Breast epithelium (tissue), 4 donors: ENCODE measurements at regions not wholly inside any gene's neighbourhood (a gene's known extent, or its start where the extent isn't known, plus 50 kb on each side); places are given as distances from the start of the nearest gene placed in this dataset.

Experiments
- DNase-seq, 2 donors: peaks; one replicate each; pipeline ENCODE4 v3.0.0-alpha.2; 2019; ENCODE audit warnings: low spot score in 2 of 2
- H3K27ac ChIP-seq, 2 donors: fragments of 200-600 bp; sonication (generic) in 1 of 2; one replicate each; pipeline ENCODE4 v1.5.1; 2016 to 2019; ENCODE audit warnings: mild to moderate bottlenecking in 1 of 2
- H3K27me3 ChIP-seq, 2 donors: fragments of 200-600 bp; sonication (generic) in 1 of 2; one replicate each; pipeline versions ENCODE4 v1.5.1 to v1.6.0; 2017 to 2019; ENCODE audit warnings: control low read depth in 1 of 2, mild to moderate bottlenecking in 1 of 2
- H3K36me3 ChIP-seq: fragments of 200-600 bp; one replicate; pipeline ENCODE4 v1.5.1; 2019
- H3K4me1 ChIP-seq, 2 donors: fragments of 200-600 bp; sonication (generic); one replicate each; pipeline ENCODE4 v1.5.1; 2016 to 2019; ENCODE audit warnings: control low read depth in 1 of 2
- H3K4me3 ChIP-seq, 3 donors: fragments of 200-600 bp; sonication (generic); 1 replicate in 2 of 3; 2 replicates in 1 of 3; pipeline ENCODE4 v1.5.1; 2016 to 2019; ENCODE audit warnings: mild to moderate bottlenecking in 3 of 3, moderate library complexity in 2 of 3
- H3K9me3 ChIP-seq, 2 donors: fragments of 200-600 bp; sonication (generic) in 1 of 2; one replicate each; pipeline ENCODE4 v1.5.1; 2016 to 2019; ENCODE audit warnings: control low read depth in 1 of 2
- CTCF ChIP-seq, 3 donors: fragments of 450-650 bp; IDR thresholded peaks; one replicate each; pipeline ENCODE4 v1.5.1; 2016 to 2017; ENCODE audit warnings: antibody characterized with exemption in 3 of 3, mild to moderate bottlenecking in 3 of 3, moderate library complexity in 3 of 3
- POLR2A ChIP-seq: fragments of 450-650 bp; IDR thresholded peaks from one replicate; pipeline ENCODE4 v1.6.1; 2016; ENCODE audit warnings: antibody characterized with exemption, mild to moderate bottlenecking, moderate library complexity
- POLR2AphosphoS5 ChIP-seq, 3 donors: sonication (generic); formaldehyde crosslinking; IDR thresholded peaks; one replicate each; pipeline ENCODE4 v1.6.1; 2017; ENCODE audit warnings: antibody characterized with exemption in 3 of 3
- intact Hi-C: fragments of 100-400 bp; cut with DNase I; formaldehyde crosslinking; loops from one replicate; pipeline ENCODE4 v1.15.1; 2023; ENCODE audit warnings: low total_unique reads

- H3K27me3 ChIP-seq: peaks cover 0 to 90% of the 10 kb centered on the region in 2 donors
- no peak overlapping the region for H3K4me3 ChIP-seq
- intact Hi-C loops: no loop called here
- no peak overlapping the region for H3K27ac ChIP-seq
- TF ChIP-seq POLR2A (no peak), POLR2AphosphoS5 (IDR thresholded peaks at IDR 0.05) (no peak), CTCF (IDR thresholded peaks at IDR 0.05) (no peak)
- no peaks in the 10 kb centered on the region for H3K36me3 ChIP-seq
- no peaks in the 10 kb centered on the region for H3K9me3 ChIP-seq
- DNase-seq: no peak
- no peaks in the 10 kb centered on the region for H3K4me1 ChIP-seq
These were observed 60.5 kb downstream of the UNCX start for GRCh38 chr7:1292972-1293830.

DNA sequence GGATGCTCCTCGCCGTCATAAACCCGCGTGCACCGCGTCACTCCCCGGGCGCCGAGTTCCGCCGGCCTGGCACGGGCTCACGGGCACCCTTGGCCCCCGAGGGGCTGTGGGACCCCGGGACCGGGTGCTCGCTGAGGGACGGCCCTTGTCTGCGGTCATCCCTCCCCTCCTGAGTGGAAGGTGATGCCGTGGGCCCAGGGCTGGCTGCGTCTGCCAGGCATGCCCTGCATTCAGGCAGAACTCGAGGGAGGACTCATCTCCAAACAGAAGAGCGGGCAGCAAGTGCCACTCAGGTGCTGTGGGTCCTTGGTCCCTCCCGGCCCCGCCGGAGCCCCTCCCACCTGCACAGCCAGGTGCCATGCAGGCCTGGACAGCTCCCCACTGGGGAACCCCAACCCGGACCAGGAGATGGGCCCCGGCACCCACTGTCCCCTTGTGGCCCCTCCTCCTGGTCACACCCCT, 61.3 kb downstream of the UNCX start:
- Histone ChIP-seq H3K36me3 (no peaks in the 10 kb centered on the region), H3K9me3 (no peaks in the 10 kb centered on the region), H3K27me3 (peaks cover 0 to 90% of the 10 kb centered on the region in 2 donors), H3K4me3 (no peak overlapping the region), H3K27ac (no peak overlapping the region), H3K4me1 (no peaks in the 10 kb centered on the region)
- intact Hi-C loops: no loop called here
- TF ChIP-seq POLR2A: no peak
- no peak for TF ChIP-seq POLR2AphosphoS5 (IDR thresholded peaks at IDR 0.05)
- no peak for TF ChIP-seq CTCF (IDR thresholded peaks at IDR 0.05)
- no peak for DNase-seq

GRCh38 chr7:1295776-1296355, 63.2 kb downstream of the UNCX start:
- intact Hi-C loops: no loop called here
- Histone ChIP-seq H3K4me1 (no peaks in the 10 kb centered on the region), H3K27ac (no peak overlapping the region), H3K36me3 (no peaks in the 10 kb centered on the region), H3K27me3 (peaks cover 0 to 90% of the 10 kb centered on the region in 2 donors), H3K4me3 (no peak overlapping the region), H3K9me3 (no peaks in the 10 kb centered on the region)
- TF ChIP-seq POLR2AphosphoS5 (IDR thresholded peaks at IDR 0.05) (no peak), POLR2A (no peak), CTCF (IDR thresholded peaks at IDR 0.05) (no peak)
- no peak for DNase-seq

DNA sequence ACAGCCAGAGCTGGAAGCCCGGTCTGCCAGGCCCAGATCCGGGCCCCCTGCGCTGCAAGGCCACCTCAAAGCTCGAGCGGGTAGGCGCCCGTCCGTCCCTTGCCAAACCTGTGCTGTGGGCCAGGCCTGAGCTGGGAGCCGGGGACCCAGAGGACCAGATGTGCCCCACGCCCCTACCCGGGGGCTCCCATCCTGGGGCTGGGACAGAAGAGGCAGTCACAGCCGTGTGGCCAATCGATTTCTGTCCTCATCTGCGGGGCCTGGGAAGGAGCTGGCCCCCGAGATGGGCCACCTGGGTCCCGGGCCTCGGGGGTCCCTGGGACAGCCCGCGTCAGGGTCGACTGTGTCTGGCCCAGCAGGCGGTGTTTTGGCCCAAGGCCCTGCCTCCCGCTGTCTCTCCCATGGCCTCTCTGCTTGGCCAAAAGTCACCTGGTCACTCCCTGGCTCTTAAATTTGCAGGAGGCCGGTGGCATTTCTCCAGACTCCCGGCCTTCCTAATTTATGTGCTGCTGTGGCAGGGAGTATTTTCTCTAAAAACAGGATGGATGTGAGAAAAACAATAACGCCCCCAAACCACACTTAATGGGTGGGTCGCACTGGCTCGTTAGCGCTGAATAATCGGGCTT, 63.8 kb downstream of the UNCX start:
- Histone ChIP-seq H3K4me3 (no peak overlapping the region), H3K9me3 (no peaks in the 10 kb centered on the region), H3K27me3 (peaks cover 0 to 90% of the 10 kb centered on the region in 2 donors), H3K4me1 (no peaks in the 10 kb centered on the region), H3K36me3 (no peaks in the 10 kb centered on the region), H3K27ac (no peak overlapping the region)
- DNase-seq: no peak
- intact Hi-C loops: no loop called here
- TF ChIP-seq POLR2AphosphoS5 (IDR thresholded peaks at IDR 0.05): no peak
- TF ChIP-seq POLR2A: no peak
- TF ChIP-seq CTCF (IDR thresholded peaks at IDR 0.05): no peak
